Calu3 (cell line): ENCODE measurements at regions not wholly inside any gene's neighbourhood (a gene's known extent, or its start where the extent isn't known, plus 50 kb on each side); places are given as distances from the start of the nearest gene placed in this dataset.

Experiments
- BruUV-seq: library from RNA; stranded (reverse); fragments of 400-500 nt; replicated peaks from 2 replicates; lab custom pipeline; 2021; lab: Mats Ljungman, UMichigan
- CTCF ChIA-PET: fragments of 300-600 bp; sonication (Branson Sonifier 250); formaldehyde crosslinking; loops from one replicate; lab custom pipeline; 2022; ENCODE audit warnings: antibody characterized with exemption; lab: Charles Lee
- DNase-seq: peaks from one replicate; pipeline ENCODE4 v3.0.0; 2022
- H3K27ac Mint-ChIP-seq: one replicate; pipeline ENCODE4 v1.8.0; 2022; ENCODE audit warnings: mixed read lengths; ENCODE audit not compliant: unreplicated experiment
- H3K27me3 Mint-ChIP-seq: one replicate; pipeline ENCODE4 v1.8.0; 2022; ENCODE audit warnings: mixed read lengths; ENCODE audit not compliant: unreplicated experiment
- H3K36me3 Mint-ChIP-seq: one replicate; pipeline ENCODE4 v1.8.0; 2022; ENCODE audit warnings: mild to moderate bottlenecking, moderate library complexity, mixed read lengths; ENCODE audit not compliant: insufficient read depth, unreplicated experiment
- H3K4me1 Mint-ChIP-seq: one replicate; pipeline ENCODE4 v1.8.0; 2022; ENCODE audit warnings: mild to moderate bottlenecking, low read depth, mixed read lengths; ENCODE audit not compliant: unreplicated experiment
- H3K4me3 Mint-ChIP-seq: one replicate; pipeline ENCODE4 v1.8.0; 2022; ENCODE audit warnings: mild to moderate bottlenecking, low read depth, moderate library complexity, mixed read lengths; ENCODE audit not compliant: unreplicated experiment
- H3K9me3 Mint-ChIP-seq: one replicate; pipeline ENCODE4 v1.8.0; 2022; ENCODE audit warnings: low read depth, mixed read lengths; ENCODE audit not compliant: unreplicated experiment
- intact Hi-C: fragments of 100-400 bp; cut with micrococcal nuclease; formaldehyde crosslinking; loops from one replicate; pipeline ENCODE4 v1.10.0; 2022; ENCODE audit not compliant: unreplicated experiment
- TF ChIP-seq, protein P1 (sequence below): fragments of 200-600 bp; IDR thresholded peaks from one replicate; pipeline ENCODE4 v1.8.0; 2022; ENCODE audit warnings: antibody characterized with exemption; ENCODE audit not compliant: unreplicated experiment

DNA sequence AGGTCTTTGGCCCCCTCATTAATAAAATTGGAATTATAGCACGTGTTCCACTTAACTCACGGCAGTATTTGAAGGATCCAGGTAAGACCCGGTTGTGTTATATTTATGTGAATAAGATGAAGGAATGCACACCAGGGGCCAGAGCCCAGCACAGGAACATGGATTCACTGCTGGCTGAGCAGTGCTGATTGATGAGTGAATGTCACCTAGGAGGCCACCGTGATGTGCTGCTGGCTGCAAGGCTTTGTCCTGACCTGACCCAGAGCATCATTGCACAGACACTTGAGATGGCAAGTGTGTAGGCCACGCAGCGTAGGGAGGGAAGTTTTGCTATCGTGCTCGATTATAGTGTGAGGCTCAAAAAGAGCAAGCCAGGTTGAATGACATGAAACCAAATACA is 350.7 kb upstream of the MGMT start:
- TF ChIP-seq, protein P1, sequence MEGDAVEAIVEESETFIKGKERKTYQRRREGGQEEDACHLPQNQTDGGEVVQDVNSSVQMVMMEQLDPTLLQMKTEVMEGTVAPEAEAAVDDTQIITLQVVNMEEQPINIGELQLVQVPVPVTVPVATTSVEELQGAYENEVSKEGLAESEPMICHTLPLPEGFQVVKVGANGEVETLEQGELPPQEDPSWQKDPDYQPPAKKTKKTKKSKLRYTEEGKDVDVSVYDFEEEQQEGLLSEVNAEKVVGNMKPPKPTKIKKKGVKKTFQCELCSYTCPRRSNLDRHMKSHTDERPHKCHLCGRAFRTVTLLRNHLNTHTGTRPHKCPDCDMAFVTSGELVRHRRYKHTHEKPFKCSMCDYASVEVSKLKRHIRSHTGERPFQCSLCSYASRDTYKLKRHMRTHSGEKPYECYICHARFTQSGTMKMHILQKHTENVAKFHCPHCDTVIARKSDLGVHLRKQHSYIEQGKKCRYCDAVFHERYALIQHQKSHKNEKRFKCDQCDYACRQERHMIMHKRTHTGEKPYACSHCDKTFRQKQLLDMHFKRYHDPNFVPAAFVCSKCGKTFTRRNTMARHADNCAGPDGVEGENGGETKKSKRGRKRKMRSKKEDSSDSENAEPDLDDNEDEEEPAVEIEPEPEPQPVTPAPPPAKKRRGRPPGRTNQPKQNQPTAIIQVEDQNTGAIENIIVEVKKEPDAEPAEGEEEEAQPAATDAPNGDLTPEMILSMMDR = no peak
- H3K9me3 Mint-ChIP-seq = peaks cover 5% of the 10 kb centered on the region
- H3K36me3 Mint-ChIP-seq = no peaks in the 10 kb centered on the region
- intact Hi-C loops = no loop called here
- no peaks in the 10 kb centered on the region for H3K4me1 Mint-ChIP-seq
- no TSS peak for BruUV-seq
- no peak overlapping the region for H3K27ac Mint-ChIP-seq
- no peak for DNase-seq
- CTCF ChIA-PET = no interaction called here
- H3K4me3 Mint-ChIP-seq = no peak overlapping the region
- no peaks in the 10 kb centered on the region for H3K27me3 Mint-ChIP-seq

DNA sequence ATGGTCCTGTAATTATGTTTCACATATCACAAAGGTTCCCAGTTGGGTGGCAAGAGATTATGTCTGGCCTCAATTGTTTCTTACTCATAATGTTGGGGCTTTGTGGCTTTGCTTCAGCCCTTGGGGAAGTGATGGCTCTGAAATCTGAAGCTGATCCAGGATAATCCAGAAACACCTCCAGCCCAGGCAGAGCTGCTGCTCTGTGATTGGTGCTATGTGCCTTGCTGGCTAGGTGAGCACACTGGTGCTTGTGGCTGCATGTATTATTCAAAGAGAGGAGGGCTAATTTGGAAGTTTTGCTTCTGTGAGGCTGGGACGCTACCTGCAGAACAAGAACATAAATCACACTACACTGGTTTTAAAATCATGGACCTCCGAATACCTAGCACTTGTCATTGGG is 346.6 kb upstream of the MGMT start:
- Mint-ChIP-seq H3K36me3 (no peaks in the 10 kb centered on the region), H3K4me1 (no peaks in the 10 kb centered on the region), H3K27ac (no peak overlapping the region), H3K9me3 (peaks cover 5% of the 10 kb centered on the region), H3K27me3 (no peaks in the 10 kb centered on the region), H3K4me3 (no peak overlapping the region)
- intact Hi-C loops = no loop called here
- TF ChIP-seq, protein P1 = no peak
- CTCF ChIA-PET = no interaction called here
- no peak for DNase-seq
- BruUV-seq = no TSS peak

DNA sequence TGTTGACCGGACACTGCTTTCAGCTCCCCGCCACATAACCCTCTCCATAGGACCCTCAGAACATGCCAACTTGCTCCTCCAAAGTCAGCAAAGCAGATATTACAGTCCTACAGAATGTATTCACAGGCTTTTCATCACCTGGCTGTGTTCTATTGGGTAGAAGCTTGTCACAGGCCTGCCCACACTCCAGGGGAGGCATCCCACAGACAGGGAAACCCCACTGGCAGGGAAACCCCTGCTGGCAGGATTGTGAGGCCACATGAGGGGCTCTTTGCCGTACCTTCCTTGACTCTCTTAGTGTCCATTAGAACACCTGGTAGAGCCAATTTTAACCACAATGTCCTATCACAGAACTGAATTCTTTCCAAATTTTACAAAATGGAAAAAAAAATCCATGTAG is 344.2 kb upstream of the MGMT start:
- Mint-ChIP-seq H3K9me3 (peaks cover 7% of the 10 kb centered on the region), H3K27ac (no peak overlapping the region), H3K4me1 (no peaks in the 10 kb centered on the region), H3K27me3 (no peaks in the 10 kb centered on the region), H3K36me3 (no peaks in the 10 kb centered on the region), H3K4me3 (no peak overlapping the region)
- BruUV-seq = no TSS peak
- TF ChIP-seq, protein P1 = no peak
- DNase-seq = no peak
- intact Hi-C loops = no loop called here
- CTCF ChIA-PET = no interaction called here

DNA sequence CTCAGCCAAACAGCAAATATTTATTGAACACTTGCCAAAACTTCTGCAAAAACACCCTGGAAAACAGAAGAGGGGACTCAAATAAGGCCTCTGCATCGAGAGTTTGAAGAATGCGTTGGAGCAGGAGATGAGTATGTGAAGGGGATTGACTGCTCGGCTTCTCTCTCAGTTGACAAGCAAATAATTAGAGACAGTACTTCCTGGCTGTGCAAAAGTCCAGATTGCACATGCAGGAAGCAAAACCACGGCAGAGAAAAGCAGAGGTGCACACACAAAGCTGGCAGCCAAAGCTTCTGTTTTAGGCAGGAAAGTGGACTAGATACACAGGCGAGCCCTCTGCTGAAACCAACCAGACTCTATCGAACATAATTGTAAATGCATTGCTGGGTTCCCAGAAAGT is 343.6 kb upstream of the MGMT start:
- TF ChIP-seq, protein P1 = no peak
- Mint-ChIP-seq H3K4me3 (no peak overlapping the region), H3K36me3 (no peaks in the 10 kb centered on the region), H3K9me3 (peaks cover 7% of the 10 kb centered on the region), H3K27ac (no peak overlapping the region), H3K4me1 (no peaks in the 10 kb centered on the region), H3K27me3 (no peaks in the 10 kb centered on the region)
- intact Hi-C loops = no loop called here
- DNase-seq = no peak
- BruUV-seq = no TSS peak
- CTCF ChIA-PET = no interaction called here
